Occipital lobe (tissue), 1 donor: ENCODE measurements at regions not wholly inside any gene's neighbourhood (a gene's known extent, or its start where the extent isn't known, plus 50 kb on each side); places are given as distances from the start of the nearest gene placed in this dataset.

Experiments used
- DNase-seq: peaks from one replicate; lab custom pipeline; 2025; lab: John Stamatoyannopoulos, UW

DNA sequence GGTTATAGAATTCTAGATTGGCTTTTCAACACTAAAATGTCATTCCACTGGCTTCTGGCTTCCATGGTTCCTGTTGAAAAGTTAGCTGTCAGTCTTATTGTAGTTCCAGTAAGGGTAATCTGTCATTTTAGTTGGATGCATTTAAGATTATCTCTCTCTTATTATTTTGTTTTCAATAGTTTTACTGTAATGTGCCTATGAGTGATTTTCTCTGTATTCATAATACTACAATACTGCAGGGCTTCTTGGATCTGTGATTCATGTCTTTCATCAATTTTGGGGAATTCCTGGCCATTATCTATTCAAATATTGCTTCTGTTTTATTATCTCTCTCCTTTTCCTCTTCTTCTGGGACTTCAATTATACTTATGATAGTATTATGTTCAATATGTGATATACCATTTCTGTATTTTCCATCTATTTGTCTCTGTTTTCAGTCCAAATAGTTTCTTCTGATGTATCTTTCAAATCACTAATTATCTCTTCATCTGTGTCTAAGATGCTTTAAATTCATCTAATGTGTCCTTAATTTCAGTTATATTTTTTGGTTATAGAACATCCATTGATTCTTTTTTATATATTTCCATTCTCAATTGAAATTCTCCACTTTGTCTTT, 101.5 kb downstream of the KCTD15 start:
- DNase-seq: no peak

DNA sequence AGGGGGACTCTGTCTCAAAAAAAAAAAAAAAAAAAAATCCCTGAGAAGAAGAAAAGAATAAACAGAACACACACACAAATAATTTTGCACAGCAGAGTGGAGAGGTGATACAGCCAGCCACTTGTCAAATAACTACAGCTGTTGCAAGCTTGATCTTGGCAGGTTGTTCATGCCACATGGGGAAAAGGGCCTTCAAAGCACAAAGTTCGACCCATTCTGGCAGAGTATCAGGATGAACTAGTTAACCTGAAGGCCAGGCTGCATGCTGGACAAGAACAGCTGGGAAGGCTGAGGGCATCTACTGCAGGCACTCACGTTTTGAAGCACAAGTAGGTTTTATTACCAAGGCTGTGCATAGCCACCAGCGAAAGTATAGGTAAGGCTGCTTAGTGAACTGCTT, 104.1 kb downstream of the KCTD15 start:
- no peak for DNase-seq

DNA sequence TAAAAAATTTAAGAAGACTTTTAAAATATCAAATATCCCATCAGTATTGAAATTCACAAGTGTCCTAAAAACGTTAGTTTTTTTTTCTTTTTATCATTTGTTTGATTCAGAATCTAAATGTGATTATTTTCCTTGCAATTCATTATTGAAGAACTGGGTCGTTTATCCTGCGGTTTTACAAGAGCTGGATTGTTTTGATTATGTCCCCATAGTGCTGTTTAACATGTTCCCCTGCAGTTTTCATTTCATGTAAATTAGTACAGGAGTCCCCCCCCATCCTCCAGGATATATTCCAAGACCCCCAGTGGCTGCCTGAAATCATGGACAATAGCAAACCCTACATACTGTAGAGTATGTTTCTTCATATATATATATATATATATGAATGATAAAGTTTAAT, 105.7 kb downstream of the KCTD15 start:
- no peak for DNase-seq

DNA sequence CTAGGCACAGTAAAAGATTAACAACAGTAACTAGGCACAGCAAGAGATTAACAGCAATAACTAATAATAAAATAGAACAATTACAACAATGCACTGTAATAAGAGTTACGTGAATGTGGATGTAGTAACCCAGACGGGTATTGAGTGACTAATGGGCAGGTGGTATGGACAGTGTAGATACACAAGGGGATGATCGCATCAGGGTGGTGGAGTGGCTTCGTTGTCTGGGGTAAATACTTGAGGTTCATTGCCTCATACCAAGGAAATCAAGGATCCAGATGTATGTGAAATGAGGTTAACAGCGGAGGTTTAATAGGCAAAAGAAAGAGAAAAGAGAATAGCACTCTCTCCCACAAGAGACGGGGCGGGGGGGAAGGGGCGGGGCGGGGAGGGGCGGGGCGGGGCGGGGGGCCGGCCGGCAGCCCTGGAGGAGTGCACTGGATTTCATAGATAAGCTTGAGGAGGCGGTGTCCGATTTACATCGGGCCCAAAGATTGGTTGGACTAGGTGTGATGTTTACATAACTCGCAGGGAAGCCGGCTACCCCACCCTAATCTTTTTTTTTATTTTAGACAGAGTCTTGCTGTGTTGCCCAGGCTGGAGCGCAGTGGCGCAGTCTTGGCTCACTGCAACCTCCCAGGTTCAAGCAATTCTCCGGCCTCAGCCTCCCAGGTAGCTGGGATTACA, 106.3 kb downstream of the KCTD15 start:
- DNase-seq: no peak

DNA sequence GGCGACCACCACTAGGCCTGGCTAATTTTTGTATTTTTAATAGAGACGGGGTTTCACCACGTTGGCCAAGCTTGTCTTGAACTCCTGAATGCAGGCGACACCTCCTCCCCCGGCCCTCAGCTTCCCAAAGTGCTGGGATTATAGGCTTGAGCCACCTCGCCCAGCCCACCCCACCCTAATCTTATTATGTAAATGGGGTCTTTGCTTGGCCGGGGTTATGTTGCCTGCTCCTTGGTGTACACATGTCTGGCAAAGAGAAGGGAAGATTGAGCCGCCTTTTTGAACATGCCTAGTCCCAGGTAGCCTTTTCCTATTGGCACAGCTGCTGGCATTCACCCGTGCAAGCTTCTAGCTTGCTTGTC, 106.8 kb downstream of the KCTD15 start:
- DNase-seq: no peak

DNA sequence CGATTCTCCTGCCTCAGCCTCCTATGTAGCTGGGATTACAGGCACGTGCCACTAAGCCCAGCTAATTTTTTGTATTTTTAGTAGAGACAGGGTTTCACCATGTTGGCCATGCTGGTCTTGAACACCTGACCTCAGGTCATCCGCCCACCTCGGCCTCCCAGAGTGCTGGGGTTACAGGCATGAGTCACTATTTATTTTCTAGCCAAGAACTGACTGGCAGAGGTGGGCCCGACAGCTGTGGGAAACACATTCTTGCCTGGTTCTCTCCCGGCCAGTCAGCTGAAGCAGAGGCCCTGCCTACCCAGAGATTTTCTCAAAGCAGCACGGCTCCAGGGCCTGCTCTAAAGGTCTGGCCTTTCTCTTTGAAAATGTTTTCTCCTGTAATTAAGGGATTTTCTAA, 108.0 kb downstream of the KCTD15 start:
- DNase-seq: no peak

DNA sequence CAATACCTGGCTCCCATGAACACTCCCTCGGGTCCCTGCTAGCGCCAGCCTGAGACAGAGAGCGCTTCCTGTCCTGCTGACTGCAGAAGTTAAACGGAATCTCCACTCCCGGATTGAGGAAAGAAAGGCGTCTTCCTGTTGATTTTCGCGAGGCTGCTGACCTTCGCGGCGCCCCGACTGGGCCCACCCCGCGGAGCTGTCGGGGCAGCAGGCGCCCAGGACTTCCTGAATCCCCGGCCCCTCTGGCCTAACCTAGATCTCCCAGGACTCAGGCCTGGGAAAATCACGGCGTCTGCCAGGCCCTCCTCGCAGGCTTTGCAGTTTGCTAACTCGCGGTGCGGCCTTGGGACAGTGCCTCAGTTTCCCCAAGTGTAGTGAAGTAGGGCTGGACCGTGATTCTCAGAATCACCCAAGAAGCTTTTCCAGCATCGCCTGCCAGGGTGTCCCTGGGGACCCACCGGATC, 108.8 kb downstream of the KCTD15 start:
- DNase-seq: no peak

DNA sequence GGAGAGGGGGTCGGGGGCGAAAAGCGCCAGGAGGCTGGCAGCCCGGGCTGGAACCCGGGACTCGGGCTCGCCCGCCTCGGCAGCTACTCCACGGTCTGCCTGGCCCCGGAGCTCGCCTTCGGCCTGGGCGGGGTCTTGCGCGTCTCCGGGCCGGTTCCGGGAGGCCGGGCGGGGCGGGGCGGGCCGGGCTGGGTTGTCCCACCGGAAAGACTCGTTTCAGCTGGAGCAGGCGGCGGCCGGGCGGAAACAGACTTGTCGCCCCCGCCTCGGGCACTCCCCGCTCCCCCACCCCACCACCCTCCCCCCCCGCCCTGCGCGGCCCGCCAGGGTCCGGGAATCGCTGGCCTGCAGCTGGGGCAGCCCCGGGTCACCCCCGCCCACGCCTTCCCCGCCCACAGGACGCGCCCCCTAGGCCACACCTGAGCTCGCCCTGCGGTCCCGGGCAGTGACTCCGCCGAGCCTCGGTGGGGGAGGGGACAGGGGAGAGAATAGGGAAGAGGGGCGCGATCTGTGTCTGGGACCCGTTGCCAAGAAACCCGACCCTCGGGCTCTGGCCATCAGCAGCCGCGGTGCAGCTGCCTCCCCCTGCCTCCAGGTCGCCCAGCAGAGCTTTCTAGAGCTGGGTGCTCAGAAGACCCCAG, 109.4 kb downstream of the KCTD15 start:
- no peak for DNase-seq

DNA sequence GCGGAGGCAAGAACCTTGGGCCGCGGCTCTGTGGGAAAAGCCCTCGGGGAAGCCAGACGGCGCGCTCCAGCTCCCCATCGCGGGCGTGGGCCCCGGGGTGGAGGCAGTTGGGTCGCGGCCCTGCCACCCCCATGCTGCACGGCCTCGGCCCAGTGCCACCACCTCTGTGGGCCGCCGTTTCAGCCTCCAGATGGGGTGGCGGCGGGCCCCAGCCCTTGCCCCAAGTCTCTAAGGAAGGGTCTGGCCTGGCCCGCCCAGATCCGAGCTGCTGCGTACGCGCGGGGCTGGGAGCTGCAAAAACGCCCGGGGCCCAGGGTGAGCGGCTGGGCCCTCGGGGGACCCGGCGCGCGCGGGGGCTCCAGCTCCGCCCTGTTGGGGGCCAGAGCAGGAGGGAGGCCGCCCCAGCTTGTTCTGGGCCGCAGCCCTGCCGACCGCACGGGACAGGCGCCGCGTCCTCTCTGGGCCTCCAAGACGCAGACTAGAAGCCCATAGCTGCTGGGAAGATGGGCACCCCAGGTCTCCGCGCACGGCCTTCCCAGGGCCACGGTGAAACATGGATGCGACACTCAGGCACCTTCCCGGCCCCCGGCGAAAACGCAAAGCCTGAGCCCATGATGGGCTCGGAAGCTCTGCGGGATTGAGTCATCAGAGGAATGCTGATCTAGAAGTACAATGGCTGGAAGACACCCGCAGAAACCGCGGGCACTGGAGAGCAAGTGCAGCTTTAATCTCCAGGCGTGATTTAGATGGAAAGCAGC, 110.1 kb downstream of the KCTD15 start:
- DNase-seq: no peak

DNA sequence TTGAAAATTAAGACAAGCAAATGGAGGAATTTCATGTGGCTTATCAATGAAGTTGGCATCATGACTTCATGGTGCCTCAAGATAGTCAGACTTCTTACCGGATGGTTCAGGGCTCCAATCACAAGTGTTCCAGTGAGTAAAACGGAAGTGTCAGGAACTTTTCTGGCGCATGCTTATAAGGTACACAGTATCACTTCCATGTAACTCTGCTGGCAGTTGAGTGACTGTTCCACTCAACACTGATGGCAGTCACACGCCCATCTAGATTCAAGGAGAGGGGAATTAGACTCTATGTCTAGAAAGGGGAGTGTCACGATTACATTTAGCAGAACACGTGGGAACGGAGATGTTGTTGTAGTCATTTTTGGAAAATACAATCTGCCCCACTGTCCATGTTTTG, 114.3 kb downstream of the KCTD15 start:
- no peak for DNase-seq

DNA sequence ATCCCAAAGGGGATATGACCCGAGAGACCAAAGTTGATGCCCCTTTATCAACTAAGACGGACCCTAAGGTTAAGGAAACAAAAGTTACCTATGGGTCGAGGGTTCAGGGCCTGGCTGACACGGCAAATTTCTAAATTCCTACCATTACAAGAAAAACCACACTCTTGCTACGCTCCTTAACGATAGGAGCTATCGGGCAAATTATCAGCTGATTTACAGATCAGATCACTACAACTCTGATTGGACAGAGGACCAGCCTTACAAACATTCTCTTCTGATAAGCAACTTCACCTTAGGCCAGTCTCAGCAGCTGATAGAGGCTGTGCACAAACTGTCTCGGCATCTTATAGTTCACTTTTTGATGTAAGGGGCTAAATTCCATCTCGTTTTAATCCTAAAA, 117.9 kb downstream of the KCTD15 start:
- no peak for DNase-seq

DNA sequence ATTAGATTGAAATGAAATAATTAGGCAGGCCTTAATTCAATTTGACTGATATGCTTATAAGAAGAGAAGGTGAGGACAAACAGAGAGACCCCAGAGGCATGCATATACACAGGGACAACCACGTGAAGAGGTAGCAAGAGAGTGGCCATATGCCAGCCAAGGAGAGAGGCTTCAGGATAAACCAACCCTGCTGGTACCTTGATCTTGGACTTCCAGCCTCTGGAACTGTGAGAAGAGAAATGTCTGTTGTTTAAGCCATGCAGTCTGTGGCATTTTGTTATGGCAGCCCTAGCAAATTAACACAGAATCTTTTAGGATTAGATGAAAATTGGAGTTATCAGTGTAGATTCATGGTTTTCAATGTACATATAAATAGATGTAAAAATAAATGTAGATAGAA, 120.1 kb downstream of the KCTD15 start:
- DNase-seq: no peak

DNA sequence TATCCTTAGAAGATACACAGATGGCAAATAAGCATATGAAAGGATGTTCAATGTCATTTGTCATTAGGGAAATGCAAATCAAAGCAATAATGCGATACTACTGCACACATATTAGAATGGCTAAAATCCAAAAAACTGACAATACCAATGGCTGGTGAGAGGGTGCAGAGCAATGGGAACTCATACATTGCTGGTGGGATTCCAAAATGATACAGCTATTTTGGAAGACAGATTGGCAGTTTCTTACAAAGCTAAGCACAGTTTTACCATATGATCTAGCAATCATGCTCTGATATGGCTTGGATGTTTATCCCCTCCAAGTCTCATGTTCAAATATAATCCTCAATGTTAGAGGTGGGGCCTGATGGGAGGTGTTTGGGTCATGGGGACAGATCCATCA, 122.6 kb downstream of the KCTD15 start:
- DNase-seq: no peak

DNA sequence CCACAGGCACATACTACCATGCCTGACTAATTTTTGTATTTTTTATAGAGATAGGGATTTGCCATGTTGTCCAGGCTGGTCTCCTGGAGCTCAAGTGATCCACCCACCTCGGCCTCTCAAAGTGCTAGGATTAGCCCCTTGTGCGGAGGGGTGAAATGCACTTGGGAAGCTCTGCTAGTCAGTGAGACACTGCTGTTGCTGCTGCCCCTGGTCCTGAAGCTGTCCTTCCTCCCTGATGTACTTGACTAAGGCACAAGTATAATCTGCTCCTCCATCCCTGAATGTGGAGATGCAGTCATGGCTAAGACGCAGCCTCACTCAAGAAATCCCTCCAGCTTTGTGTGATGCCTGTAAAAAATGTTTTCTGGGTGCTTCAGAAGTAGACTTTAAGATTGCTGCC, 124.5 kb downstream of the KCTD15 start:
- no peak for DNase-seq

DNA sequence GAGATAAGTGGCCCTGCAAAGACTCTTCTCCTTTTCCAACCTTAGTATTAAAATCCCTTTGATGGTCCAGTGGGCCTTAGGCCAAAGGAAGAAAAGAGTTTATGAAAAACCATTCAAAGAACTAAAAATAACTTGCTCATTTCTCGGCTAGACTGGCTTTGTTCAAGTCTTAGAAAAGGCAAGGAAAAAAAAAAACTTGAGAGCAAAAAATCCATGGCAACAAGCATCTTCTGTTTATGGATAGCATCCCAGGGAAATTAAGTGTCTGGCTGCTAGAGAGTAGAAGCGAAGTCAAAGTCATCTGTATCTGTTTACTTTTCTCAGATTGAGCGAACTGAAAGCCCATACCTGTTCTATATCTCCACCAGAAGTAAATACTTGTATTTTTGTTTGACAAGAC, 129.6 kb downstream of the KCTD15 start:
- DNase-seq: no peak

DNA sequence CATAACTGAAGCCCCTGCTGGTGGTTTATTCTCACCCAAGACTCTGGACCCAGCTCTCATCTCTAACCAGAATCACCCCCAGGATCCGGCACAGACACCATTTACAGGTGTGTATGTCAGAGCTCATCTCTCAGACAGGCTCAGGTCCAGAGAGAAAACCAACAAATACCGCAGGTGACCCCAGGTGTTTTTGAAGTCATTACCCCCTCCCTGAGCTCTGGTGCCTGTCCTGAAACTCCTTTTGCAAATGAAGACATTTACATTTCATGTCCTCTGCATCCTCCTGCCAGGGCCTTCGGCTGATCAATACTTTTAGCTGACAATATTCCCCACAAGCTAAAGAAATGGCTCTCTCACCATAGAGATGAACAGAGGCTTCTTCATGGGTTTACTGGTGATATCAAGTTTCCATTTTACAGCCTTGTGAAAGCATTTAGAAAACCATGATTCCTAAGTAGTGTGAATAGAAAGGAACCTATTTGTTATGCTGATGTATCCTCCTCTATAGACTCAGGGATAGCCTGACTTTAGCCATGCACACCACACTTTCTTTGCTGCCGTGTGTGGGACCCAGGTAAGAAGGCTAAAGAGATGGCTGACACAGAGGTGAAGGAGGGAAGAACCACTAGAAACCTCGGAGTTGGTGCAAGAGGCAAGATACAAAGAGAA, 131.3 kb downstream of the KCTD15 start:
- no peak for DNase-seq

DNA sequence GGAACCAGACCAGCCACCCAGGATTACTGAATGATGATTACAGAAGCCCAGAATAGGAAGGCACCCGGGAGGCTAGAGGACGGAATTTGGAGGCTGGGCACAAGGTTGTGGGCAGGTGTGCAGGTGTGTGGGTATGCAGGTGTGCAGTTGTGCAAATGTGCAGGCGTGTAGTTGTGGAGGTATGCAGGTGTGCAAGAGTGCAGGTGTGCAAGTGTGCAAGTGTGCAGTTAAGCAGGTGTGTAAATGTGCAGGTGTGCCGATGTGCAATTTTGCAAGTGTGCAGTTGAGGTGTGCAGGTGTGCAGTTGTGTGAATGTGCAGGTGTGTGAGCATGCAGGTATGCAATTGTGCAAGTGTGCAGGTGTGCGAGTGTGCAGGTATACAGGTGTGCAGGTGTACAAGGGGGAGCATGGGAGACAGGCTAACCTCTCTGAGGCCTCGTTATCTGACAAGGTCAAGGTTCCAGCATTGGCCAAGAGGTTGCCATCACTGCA, 131.8 kb downstream of the KCTD15 start:
- no peak for DNase-seq

DNA sequence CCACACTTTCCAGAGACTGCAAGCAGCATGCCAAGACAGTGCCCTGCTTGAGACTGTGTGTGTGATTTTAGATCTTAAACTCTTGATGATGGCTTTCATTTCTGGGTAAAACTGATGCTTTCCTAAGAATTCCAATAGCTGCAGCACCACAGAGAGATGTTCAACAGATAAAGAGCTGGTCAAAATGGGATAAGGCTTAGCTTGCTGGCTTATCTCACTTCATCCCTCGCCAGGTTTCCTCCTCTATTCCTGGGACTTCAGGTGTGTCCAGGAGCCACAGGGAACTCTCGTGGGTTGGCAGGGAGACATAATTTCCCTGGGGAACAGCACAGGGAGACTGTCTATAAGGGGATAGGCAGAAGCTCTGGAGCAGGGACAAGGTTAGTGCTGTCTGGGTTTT, 137.3 kb downstream of the KCTD15 start:
- DNase-seq: no peak

DNA sequence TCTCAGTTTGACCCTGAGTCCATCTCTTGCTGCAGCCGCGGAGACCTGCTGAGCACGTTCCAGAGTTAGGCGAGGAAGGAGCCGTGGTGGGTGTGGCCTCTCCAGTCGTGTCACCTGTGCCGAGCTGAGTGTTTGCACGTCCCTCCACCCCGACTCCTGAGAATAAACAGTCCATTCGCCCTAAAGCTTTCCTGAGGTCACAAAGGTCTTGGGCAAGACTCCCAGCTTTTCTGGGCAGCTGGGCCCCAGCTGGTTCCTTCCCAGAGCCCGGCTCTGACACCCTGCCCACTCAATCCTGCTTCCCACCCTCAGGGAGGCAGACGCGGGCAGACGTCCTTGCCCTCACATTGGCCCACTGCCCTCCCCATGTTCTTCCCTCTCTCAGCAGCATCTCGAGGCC, 142.2 kb downstream of the KCTD15 start:
- DNase-seq: no peak

DNA sequence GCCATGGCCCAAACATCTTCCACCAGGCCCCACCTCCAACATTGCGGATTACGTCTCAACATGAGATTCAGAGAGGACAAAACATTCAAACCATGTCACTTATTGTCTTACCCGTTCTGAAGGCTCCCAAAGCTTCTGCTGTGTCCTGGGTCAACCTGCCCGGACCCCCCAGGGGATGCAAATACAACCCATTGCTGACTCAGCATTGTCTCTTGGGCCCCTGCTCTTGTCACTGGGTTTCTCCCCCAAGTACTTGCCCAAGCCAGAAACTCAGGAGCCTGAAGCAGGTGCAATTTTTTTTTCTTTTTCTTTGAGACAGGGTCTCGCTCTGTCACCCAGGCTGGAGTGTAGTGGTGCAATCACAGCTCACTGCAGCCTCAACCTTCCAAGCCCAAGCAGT, 144.5 kb downstream of the KCTD15 start:
- no peak for DNase-seq

DNA sequence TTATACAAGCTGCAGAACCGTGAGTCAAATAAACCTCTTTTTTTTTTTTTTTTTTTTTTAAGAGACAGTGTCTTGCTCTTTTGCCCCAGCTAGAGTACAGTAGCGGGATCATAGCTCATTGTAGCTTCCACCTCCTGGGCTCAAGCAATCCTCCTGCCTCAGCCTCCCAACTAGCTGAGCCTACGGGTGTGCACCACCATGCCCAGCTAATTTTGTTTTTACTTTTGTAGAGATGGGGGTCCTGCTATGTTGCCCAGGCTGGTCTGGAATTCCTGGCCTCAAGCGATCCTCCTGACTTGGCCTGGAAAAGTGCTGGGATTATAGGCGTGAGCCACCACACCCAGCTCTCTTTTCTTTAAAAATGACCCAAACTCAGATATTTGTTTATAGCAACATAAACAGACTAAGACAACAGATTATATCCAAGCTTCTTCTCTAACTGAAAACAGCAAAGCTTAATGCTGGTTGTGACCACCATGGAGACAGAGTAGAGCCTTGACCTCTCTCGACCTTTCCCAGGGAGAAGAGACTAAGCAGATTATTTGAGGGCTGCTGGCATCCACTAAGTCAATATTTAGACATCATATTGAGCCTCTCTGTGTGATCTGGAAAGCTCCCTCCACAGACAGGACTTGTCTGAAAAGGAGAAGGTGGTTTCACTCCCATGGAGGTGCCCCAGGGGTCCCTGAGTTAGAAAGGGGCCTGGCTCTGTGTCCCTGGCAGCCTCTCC, 150.0 kb downstream of the KCTD15 start:
- DNase-seq: no peak
